GM18505 (cell line): ENCODE measurements at regions not wholly inside any gene's neighbourhood (a gene's known extent, or its start where the extent isn't known, plus 50 kb on each side); places are given as distances from the start of the nearest gene placed in this dataset.

Source experiments
- ATAC-seq: cut with Tn5 transposase; IDR thresholded peaks from one replicate; pipeline ENCODE4 v1.9.1; 2021; ENCODE audit not compliant: unreplicated experiment
- POLR2A ChIP-seq: IDR thresholded peaks from 4 replicates; pipeline ENCODE4 v1.6.1; 2011; ENCODE audit warnings: borderline replicate concordance; ENCODE audit not compliant: insufficient read depth, insufficient read length; ENCODE audit errors: extremely low read depth

DNA sequence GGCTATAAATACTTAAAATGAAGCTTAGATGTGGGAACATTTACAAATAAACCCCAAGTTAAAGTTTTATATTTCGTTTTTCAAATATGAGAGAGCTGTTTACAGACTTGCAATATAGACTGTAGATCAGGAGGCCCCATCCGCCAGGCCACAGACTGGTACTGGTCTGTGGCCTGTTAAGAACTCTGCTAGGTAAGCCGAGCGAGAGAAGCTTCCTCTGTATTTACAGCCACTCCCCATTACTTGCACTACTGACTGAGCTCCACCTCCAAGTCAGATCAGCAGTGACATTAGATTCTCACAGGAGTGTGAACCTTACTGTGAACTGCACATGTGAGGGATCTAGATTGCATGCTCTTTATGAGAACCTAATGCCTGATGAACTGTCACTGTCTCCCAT is 561.4 kb upstream of the FAM174A start:
- ATAC-seq = no peak
- TF ChIP-seq POLR2A = no peak

DNA sequence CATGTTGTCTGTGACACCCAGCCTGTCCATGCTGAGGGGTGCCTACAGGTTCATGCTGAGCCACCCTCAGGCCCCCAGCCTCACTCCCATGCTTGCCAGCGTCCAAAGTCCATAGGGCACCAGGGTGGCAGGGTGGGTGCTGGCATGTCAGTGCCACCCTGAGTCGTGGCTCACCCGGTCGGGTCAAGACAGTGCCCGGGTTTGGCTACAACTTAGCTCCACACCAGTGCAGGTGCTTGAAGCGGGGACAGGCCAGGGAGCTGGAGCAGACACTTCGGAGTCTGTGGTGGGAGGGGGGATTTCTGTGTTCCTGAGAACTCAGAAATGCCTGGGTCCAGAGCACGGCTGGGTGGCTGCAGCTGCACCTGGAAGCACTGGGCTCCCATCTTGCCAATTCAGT is 579.2 kb upstream of the FAM174A start:
- ATAC-seq = no peak
- TF ChIP-seq POLR2A = no peak

DNA sequence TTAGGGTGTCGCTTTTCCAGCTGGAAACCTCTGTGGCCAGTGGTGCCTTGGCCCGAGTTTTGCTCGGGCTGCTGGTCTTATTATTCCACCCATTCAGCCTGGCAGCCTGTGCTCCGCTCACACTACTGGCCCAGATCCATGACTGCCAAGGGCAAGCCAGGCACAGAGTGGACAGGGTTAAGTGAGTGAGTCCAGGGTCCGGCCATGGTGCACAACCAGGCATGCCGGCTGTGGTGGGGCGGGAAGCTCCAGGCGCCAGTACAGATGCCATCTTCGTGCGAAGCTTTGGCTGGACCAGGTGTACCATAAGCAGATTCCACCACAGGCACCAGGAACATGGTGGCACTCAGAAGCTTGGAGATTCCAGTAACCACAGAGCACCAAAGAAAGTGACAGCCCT is 580.2 kb upstream of the FAM174A start:
- ATAC-seq = no peak
- TF ChIP-seq POLR2A = no peak

DNA sequence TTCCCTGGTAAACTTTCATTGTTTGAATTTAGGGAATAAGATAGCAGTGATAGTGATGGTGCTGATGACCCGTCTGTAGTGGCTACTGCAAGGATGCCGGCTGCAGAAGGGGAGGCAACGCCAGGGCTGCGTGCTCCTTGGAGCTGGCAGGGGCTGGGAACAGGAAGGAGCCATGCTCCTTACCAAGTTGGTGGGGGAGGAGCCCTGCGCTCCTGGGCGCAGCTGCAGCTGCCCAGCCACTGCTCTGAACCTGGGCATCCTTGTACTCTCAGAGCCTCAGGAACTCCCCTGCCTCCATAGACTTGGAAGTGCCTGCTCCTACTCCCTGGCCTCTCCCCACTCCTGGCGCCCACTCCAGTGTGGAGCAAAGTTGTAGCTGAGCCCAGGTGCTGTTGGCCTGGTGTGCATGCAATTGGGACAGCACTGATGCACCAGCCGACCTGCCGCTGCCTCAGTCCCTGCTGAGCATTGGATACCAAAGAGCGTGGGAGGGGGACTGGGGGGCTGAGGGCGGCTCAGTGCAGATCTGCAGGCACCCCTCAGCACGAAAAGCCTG is 585.1 kb upstream of the FAM174A start:
- no peak for TF ChIP-seq POLR2A
- no peak for ATAC-seq

DNA sequence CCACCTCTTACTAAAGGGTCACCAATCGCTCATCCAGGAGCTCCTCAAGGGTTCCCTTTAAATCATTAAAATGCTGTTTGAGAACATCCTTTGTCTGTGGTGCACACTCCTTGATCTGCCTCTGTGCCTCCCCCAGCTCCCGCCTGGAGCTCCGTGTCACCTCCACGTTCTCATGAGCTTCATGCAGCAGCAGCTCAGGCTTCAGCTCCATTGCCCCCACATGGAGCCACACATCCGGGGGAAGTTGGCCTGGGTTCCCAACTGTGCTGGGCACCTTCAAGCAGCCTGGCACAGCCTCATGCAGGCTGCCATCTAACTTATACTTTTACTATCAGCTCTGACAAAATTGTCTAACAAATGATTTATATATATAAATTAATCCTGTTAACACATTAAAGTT is 585.8 kb upstream of the FAM174A start:
- no peak for TF ChIP-seq POLR2A
- ATAC-seq = no peak

DNA sequence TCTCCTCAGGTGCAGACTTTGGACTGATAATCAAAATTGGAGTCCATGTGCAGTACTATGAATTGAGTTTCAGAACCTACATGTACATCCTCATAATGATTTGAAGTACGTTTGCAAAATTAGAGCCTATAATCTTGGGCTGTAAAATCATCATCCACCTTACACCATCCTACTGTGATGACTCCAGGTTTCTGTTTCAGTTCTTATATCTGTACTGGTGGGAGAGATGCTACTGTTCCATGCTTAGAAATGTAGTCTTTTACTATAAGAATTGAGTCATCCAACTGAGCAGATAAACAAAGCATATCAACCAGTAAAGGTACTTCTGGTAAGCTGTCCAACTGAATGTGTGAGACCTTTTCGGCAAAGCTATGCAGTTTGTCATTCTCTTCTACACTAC is 586.3 kb upstream of the FAM174A start:
- TF ChIP-seq POLR2A = no peak
- no peak for ATAC-seq

DNA sequence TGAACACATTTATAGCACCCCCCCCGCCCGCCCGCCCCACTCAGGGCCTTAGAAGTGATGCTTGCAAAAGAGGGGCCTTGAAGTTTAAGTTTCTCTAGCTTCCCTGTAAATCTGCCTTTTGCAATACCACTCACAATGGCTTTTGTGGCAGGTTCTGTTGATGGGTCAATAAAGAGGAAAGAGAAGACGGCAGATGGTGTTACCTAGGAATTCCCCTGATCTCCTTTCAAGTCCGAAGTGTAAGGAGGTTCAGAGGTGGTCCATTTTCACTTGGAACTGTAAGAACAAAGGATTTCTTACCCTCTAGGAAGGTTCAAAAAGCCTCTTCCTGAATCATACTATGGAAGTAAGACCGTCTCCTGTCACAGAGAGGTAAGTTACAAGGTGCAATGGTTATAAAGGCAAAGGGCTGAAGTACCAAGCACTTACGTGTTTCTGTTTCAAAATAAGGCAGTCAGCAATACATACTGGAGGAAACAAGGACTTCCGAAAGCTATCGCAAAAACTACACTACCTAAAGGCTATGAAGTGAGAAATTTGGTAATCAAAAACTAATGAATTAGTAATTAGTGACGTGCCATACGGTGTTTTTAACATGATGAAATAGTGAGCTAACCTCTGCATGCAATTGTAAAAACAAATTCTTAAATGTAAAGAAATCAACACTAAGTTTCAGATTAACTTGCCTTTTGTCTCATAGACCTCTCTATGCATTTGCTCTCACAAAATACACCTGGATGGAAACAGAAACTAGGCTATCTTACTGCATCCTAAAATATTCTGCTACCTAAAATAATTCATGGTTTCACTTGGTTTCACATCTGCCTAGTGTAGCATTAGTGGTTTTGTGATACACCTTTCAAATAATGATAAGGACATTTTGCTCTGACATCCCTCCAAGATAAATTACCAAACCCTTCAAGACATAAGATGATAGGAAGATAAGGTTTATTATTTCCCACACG is 589.4 kb upstream of the FAM174A start:
- TF ChIP-seq POLR2A = no peak
- no peak for ATAC-seq

DNA sequence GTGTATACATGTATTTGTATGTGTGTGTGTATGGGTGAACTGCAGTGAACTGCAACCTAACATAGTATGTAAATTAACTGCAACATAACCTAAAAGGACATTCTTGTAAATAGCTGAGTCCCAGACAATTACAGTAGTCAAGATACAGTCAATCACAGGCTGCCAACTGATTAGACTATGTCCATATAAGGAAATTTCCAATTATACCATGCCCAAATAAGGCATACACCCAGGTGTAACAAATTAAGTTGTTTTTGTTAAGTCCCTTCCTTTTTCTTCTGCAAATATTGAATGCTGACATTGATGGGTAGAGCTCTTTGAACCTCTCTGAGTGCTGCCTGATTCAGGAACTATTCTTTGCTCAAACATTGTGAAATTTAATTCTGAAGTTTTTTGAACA is 594.6 kb upstream of the FAM174A start:
- TF ChIP-seq POLR2A = no peak
- no peak for ATAC-seq

DNA sequence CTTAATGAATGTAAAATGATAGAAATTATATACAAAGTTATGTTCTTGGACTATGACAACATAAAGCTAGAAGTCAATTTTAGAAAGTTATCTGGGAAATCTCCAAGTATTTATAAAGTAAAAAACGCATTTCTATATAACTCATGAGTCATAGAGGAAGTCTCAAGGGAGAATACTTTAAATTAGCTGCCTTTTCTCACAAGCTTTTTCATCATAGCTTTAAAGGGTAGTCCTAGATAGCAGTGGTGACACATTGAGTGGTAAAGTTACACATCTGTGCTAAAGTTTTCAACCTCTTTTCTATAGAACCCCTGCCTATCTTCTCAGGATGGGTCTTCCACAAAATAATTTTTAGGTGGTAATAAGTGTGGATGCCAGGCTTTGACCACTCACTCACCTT is 598.3 kb upstream of the FAM174A start:
- ATAC-seq = no peak
- TF ChIP-seq POLR2A = no peak

DNA sequence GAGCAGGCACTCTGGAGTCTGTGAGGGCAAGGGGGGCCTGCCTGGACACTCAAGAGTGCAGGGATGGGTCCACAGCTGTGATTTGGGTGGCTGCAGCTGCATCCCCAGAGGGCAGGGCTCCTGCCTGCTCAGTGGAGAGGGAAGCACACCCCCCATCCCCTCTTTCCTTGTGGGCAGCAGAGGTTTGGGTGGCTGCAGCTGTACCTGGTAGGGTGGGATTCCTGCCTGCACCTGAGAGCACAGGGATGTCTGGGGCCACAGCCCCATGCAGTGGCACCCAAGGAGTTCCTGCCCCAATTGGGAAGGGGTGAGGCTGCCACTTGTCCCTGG is 605.4 kb upstream of the FAM174A start:
- ATAC-seq = no peak
- no peak for TF ChIP-seq POLR2A

DNA sequence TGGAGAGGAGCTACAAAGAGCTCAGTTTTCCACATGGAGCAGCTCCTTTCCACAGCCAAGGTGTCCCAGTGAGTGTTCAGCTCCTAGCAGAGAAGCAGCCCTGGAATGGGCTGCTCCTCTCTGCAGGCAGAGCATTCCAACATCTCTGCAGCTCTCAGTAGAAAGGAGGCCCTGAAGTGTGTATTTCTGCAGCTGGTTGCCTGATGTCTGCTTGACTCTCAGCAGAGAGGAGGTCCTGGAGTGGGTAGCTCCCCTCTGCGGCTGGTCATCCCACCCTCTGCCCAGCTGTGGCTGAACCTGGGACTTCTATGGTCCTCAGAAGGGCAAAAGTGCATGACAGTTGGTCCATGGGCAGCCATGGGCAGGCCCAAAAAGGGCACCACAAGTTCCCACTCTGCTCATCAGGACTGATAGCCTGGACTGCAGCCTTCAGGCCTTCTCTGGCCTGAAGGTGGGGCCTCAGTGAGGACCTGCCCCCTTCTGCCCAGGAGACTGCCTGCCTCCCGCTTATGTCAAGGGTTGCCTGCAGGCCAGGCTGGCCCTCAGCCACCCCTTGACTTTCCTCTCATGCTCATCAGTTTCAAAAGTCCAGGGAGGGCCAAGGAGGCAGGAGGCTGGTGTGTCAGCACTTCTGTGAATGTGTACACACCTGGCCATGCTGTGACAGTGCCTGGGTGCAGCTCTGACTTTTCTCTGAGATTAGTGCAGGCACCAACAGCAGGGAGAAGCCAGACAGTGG is 605.9 kb upstream of the FAM174A start:
- ATAC-seq = no peak
- no peak for TF ChIP-seq POLR2A

DNA sequence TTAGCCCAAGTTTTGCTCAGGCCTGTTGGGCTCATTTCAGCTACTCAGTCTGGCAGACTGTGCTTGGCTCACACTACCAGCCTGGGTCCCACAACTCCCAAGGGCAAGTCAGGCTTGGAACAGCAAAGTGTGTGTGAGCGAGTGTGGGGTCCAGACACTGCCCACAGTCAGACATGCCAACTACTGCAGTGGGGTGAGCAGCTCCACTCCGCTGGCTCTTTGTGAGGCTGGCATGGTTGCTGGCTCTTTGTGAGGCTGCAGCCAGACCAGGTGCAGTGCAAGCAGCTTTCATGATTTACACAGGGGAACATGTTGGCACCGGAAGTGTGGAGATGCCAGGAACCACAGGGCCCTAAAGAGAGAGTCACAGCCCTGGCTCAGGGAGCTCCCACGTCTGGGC is 606.7 kb upstream of the FAM174A start:
- no peak for ATAC-seq
- TF ChIP-seq POLR2A = no peak

DNA sequence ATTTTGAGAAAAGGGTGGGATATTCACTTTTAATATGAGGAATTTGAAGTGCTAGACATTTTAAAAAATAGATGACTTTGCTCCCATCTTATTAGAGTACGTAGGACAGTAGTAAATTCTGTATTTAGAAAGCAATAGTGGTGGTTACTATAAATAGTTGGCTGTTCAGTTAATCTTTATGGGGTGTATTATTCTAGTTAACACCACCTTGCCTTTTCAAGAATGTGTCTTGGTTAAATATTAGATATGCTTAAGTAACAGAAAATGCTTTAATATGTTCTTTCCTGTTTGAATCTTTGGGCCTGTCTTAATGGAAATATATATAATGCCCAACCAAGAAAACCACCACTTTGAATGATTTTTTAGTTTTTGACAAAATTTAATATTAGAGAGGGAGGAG is 608.7 kb upstream of the FAM174A start:
- no peak for ATAC-seq
- TF ChIP-seq POLR2A = no peak

DNA sequence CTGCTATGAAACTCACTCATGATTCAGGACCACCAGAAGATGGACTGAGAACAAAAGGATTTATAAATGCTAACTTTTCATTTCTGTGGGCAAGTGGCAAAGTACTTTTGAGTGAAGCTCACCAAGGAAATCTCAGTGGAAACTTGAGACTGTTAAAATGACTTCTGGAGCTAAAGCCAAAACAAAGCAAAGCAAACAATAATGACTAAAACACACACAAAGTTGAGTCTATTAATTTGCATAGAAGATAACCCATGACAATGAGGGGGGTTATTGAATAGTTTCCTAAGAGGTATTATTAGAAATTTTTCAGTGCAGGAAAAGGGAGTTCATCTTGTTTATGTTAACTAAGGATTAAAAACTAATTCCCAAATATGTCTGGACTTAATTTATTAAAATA is 612.8 kb upstream of the FAM174A start:
- ATAC-seq = no peak
- TF ChIP-seq POLR2A = no peak

DNA sequence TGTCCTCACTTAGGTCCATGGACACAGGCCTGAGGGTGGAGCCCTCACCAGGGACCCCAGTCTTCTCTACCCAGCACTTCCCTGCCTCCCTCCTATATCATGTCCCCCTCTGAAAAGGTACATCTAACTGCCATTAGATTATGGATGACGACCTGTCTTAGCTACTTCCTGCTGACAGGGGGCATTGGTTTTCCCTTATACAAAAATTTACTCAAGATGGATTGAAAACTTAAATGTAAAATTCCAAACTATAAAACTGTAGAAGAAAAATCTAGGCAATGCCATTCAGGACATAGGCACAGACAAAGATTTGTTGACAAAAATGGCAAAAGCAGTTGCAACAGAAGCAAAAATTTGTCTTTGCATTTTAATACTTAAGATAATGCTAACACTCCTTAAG is 623.2 kb upstream of the FAM174A start:
- no peak for TF ChIP-seq POLR2A
- ATAC-seq = no peak

DNA sequence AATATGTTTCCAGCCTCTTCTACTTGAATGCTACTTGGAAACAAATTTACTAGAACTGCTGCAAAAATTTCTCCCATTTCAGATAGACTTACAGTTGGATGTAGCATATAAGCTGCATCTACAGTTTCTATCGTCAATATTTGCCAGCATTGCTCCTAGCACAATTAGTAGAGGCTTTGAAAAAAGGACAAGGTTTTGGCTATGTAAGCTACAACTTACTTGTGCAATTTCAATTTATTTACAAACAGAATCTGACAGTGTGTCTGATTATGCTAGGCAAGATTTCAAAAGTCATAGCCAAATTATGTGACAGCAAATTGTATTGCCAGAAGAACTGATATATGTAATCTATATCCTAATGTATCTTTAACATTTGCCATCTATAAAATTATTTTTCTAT is 628.4 kb upstream of the FAM174A start:
- TF ChIP-seq POLR2A = no peak
- no peak for ATAC-seq
